OCI-LY3 (cell line): ENCODE measurements at regions not wholly inside any gene's neighbourhood (a gene's known extent, or its start where the extent isn't known, plus 50 kb on each side); places are given as distances from the start of the nearest gene placed in this dataset.

ENCODE experiments used
- H2AFZ ChIP-seq: fragments of 200-600, 300-600 bp; shearing (Covaris generic); 2 replicates; pipeline ENCODE4 v1.6.0; 2014; ENCODE audit warnings: antibody characterized with exemption, low read depth, low read length
- H3K27ac ChIP-seq: fragments of 200-600, 300-600 bp; sonication (generic); 2 replicates; pipeline ENCODE4 v1.5.1; 2014; ENCODE audit warnings: mild to moderate bottlenecking, low read length, moderate library complexity, mixed read lengths
- H3K27me3 ChIP-seq: fragments of 200-600, 300-600 bp; sonication (generic); 2 replicates; pipeline ENCODE4 v1.6.1; 2014; ENCODE audit warnings: low read depth, low read length, mixed read lengths
- H3K36me3 ChIP-seq: fragments of 200-600, 300-600 bp; sonication (generic); replicated peaks from 2 replicates; pipeline ENCODE3; 2014; ENCODE audit warnings: low read depth, low read length, mixed read lengths
- H3K4me1 ChIP-seq: fragments of 300-600, 200-600 bp; sonication (generic); 2 replicates; pipeline ENCODE4 v1.6.1; 2014; ENCODE audit warnings: low read length, mixed read lengths
- H3K4me2 ChIP-seq: fragments of 200-600, 300-600 bp; sonication (generic); 2 replicates; pipeline ENCODE4 v1.6.1; 2014; ENCODE audit warnings: low read length, mixed read lengths
- H3K4me3 ChIP-seq: fragments of 300-600, 200-600 bp; sonication (generic); 2 replicates; pipeline ENCODE4 v1.5.1; 2014; ENCODE audit warnings: antibody characterized with exemption, mild to moderate bottlenecking, low read length, moderate library complexity
- H3K79me2 ChIP-seq: fragments of 300-600, 200-600 bp; shearing (Covaris generic); 2 replicates; pipeline ENCODE4 v1.6.1; 2014; ENCODE audit warnings: mild to moderate bottlenecking, low read length, mixed read lengths
- H3K9ac ChIP-seq: fragments of 300-600, 200-600 bp; shearing (Covaris generic); 2 replicates; pipeline ENCODE4 v1.6.0; 2014; ENCODE audit warnings: mild to moderate bottlenecking, low read length, moderate library complexity
- H3K9me3 ChIP-seq: fragments of 200-600, 300-600 bp; shearing (Covaris generic); 2 replicates; pipeline ENCODE4 v1.6.1; 2014; ENCODE audit warnings: low read length, mixed read lengths; ENCODE audit not compliant: insufficient read depth
- H4K20me1 ChIP-seq: fragments of 200-600, 300-600 bp; sonication (generic); 2 replicates; pipeline ENCODE4 v1.6.1; 2016; ENCODE audit warnings: low read length, mixed read lengths; ENCODE audit not compliant: insufficient read depth
- EZH2phosphoT487 ChIP-seq: fragments of 200-600 bp; shearing (Covaris generic); IDR thresholded peaks from 2 replicates; pipeline ENCODE4 v1.6.1; 2018; ENCODE audit warnings: antibody characterized with exemption, mixed run types, low read depth
- TF ChIP-seq, protein P1 (sequence below): fragments of 200-600, 300-600 bp; sonication (generic); IDR thresholded peaks from 2 replicates; pipeline ENCODE4 v1.5.1; 2014; ENCODE audit warnings: antibody characterized with exemption, low read length, low read depth

- Histone ChIP-seq H3K4me1 (peaks cover 6% of the 10 kb centered on the region; the same call in 1 of the 2 replicates), H2AFZ (no peak overlapping the region), H3K27me3 (no peaks in the 10 kb centered on the region), H3K36me3 (no peaks in the 10 kb centered on the region), H3K79me2 (no peaks in the 10 kb centered on the region), H4K20me1 (no peaks in the 10 kb centered on the region), H3K4me3 (no peak overlapping the region), H3K27ac (no peak overlapping the region), H3K4me2 (no peak overlapping the region), H3K9ac (no peak overlapping the region), H3K9me3 (no peaks in the 10 kb centered on the region)
- TF ChIP-seq EZH2phosphoT487, result no peak
- TF ChIP-seq, protein P1, sequence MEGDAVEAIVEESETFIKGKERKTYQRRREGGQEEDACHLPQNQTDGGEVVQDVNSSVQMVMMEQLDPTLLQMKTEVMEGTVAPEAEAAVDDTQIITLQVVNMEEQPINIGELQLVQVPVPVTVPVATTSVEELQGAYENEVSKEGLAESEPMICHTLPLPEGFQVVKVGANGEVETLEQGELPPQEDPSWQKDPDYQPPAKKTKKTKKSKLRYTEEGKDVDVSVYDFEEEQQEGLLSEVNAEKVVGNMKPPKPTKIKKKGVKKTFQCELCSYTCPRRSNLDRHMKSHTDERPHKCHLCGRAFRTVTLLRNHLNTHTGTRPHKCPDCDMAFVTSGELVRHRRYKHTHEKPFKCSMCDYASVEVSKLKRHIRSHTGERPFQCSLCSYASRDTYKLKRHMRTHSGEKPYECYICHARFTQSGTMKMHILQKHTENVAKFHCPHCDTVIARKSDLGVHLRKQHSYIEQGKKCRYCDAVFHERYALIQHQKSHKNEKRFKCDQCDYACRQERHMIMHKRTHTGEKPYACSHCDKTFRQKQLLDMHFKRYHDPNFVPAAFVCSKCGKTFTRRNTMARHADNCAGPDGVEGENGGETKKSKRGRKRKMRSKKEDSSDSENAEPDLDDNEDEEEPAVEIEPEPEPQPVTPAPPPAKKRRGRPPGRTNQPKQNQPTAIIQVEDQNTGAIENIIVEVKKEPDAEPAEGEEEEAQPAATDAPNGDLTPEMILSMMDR, result no peak
Observed at GRCh38 chr12:126093908-126094307, 1028.7 kb downstream of the AACS start.

- Histone ChIP-seq H3K9ac (no peak overlapping the region), H3K36me3 (no peaks in the 10 kb centered on the region), H2AFZ (no peak overlapping the region), H3K9me3 (no peaks in the 10 kb centered on the region), H4K20me1 (no peaks in the 10 kb centered on the region), H3K79me2 (no peaks in the 10 kb centered on the region), H3K4me3 (no peak overlapping the region), H3K4me2 (no peak overlapping the region), H3K27ac (no peak overlapping the region), H3K27me3 (no peaks in the 10 kb centered on the region), H3K4me1 (peaks cover under 1% of the 10 kb centered on the region; the same call in 1 of the 2 replicates)
- no peak for TF ChIP-seq EZH2phosphoT487
- TF ChIP-seq, protein P1, result no peak
Observed at GRCh38 chr12:126095748-126096510, 1030.7 kb downstream of the AACS start.

DNA sequence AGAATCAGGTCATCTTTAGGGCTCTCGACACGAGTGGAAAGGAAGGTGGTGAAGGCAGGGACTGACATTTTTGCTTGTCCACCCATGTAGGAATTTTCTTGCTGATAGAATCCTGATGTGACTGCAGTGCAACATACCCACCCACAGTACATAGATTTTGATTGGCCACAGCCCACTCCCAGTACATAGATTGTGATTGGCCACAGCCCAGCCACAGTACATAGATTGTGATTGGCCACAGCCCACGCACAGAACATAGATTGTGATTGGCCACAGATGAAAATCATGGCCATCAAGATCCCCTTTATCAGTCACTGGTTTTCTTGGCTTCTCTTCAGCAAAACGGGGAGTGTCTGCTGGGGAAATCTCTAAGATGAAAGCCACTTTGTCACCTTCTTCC, 1041.5 kb downstream of the AACS start:
- no peak overlapping the region for H3K27ac ChIP-seq

DNA sequence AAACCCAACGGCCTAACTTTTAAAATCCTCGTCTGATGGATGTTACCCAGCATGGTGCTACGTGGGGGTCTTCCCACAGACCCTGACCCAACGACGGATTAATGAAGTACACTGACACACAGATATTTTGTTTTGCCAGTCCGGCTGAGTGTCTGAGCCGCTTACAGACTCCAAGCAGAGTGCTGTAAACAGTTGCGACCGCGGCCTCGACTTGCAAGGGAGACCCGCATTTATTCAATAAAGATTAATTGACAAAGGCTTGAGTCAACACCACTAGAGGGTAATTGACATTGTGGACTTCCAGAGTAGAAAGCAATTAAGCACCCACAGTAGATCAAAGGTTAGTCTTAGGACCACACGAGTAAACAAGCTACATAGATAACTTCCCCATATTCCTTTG, 1042.4 kb downstream of the AACS start:
- H3K9me3 ChIP-seq, result no peaks in the 10 kb centered on the region
- H3K36me3 ChIP-seq, result no peaks in the 10 kb centered on the region
- H3K9ac ChIP-seq, result no peak overlapping the region
- no peak overlapping the region for H3K4me2 ChIP-seq
- H4K20me1 ChIP-seq, result no peaks in the 10 kb centered on the region
- H3K4me3 ChIP-seq, result no peak overlapping the region
- no peaks in the 10 kb centered on the region for H3K79me2 ChIP-seq
- no peaks in the 10 kb centered on the region for H3K4me1 ChIP-seq
- H3K27ac ChIP-seq, result no peak overlapping the region
- H3K27me3 ChIP-seq, result no peaks in the 10 kb centered on the region
- no peak overlapping the region for H2AFZ ChIP-seq
- TF ChIP-seq, protein P1, result no peak
- no peak for TF ChIP-seq EZH2phosphoT487

More for the DNA sequence above, 1041.5 kb downstream of the AACS start:
- Histone ChIP-seq H4K20me1 (no peaks in the 10 kb centered on the region), H3K9ac (no peak overlapping the region), H3K27me3 (no peaks in the 10 kb centered on the region), H3K4me1 (no peaks in the 10 kb centered on the region), H3K36me3 (no peaks in the 10 kb centered on the region), H3K79me2 (no peaks in the 10 kb centered on the region), H3K4me3 (no peak overlapping the region), H2AFZ (no peak overlapping the region), H3K9me3 (no peaks in the 10 kb centered on the region), H3K4me2 (no peak overlapping the region)
- TF ChIP-seq, protein P1, result no peak
- TF ChIP-seq EZH2phosphoT487, result no peak
